GM21786 (cell line): ENCODE measurements at regions not wholly inside any gene's neighbourhood (a gene's known extent, or its start where the extent isn't known, plus 50 kb on each side); places are given as distances from the start of the nearest gene placed in this dataset.

Experiments
- ATAC-seq: cut with Tn5 transposase; IDR thresholded peaks from one replicate; pipeline ENCODE4 v1.9.1; 2021; ENCODE audit not compliant: unreplicated experiment

DNA sequence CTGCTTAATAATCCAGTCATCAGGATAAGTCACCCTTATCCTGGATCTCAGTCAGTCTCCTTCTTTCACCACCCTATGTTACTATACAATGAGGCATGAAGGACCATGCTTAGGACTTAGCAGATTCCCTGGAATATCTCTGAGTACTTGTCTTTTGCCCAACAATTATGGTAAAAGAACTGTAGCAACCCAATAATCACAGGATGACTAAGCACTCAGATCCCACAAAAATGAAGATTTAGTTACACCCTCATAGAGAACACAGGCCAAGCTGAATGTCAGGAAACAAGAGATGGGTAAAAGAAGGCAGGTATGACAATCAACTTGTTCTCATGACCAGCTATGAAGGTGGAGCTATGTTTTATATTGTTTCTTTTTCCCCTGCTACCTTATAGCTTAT is 91.4 kb downstream of the EDN1 start:
- ATAC-seq: no peak

DNA sequence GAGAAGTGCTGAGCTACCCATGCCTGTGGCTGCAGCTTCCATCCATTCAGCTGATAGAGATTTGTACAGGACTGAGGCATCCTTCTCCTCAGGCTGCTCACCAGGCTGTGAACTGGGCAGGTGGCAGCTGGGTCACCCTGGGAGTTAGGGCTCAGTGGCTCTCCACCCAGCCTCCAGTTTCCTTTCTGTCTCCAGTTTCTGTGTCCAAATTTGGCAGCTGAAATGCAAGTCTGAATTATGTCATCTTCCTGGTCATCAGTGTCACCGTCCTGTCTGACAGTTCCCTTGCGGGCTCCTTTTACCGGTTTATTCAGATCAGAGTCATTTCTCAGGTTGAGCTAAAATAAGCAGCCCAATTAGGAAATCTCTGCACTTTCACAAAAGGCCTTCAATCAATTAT is 93.3 kb downstream of the EDN1 start:
- peak; percentile 90 for ATAC-seq

DNA sequence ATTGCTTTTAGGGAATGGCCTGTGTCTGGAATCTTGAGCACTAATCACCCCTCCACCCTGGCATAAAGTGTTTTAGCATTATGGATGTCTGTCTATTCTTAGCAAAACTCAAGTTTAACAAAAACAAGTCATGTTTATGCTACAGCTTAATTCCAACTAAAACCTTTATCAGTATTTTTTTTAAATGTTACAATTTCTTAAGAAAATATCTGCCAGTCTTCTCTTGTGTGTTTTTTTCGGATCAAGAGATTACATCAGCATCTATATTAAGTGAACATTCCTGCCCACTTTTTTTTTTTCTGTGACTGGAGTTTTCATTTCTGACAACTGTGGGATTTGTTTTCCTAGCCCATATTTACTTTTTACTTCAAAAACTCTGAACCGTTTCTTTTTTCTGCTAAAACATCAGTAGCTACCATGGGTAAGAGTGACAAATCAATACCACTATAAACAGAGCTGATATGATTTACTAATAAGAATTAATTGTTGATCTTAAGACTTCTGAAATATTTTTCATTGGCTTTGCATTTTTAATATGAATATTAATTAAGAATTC is 94.3 kb downstream of the EDN1 start:
- ATAC-seq: no peak

DNA sequence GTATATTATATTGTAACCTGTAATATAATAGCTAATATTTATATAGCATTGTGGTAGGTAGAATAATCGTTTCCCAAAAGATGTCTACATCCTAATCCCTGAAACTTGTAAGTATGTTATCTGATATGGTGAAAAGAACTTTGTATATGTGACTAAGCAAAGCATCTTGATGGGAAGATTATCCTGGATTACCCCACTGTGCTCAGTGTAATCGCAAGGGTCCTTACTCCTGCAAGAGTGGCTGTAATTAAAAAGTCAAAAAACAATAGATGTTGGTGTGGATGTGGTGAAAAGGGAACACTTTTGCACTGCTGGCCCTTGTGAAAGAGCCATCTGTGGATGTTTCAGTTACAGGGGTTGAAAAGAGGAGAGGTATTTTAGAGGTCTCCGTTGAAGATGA is 95.2 kb downstream of the EDN1 start:
- ATAC-seq: no peak

DNA sequence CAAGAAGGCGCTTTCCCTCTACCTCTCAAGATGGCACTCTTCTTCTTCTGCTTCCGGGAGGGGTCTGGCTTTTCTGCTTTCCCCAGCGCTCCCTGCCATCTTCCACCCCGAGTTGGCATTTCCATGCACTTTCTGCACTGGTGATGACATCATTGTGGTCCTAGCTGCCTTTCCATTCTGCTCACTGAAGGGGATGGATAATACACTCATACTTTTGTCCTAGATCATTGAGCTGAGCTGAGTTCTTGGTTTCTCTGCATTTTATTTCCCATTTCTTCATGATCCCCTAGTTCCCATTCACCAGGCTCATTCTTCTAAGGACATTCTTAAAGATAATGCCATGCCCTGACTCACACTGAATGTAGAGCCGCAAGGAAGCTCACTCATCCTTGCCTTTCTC is 96.7 kb downstream of the EDN1 start:
- ATAC-seq: no peak

DNA sequence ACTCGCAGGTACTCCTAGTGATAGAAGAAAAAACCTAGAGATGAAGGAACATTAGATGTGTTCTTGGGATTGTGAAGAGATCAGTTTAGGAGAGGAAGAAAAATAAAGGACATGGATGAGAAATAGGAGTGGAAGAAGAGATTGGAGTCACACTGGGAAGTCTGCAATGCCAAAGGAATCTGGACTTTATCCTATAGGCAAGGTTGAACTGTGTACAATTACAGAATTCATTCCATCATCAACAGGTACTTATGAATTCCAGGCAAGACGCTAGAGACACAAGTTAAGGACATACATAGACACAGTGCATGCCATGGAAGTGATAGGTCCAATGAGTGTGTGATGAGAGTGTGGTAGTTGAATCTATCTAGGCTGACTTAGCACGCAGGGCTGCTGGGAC is 101.3 kb downstream of the EDN1 start:
- no peak for ATAC-seq

DNA sequence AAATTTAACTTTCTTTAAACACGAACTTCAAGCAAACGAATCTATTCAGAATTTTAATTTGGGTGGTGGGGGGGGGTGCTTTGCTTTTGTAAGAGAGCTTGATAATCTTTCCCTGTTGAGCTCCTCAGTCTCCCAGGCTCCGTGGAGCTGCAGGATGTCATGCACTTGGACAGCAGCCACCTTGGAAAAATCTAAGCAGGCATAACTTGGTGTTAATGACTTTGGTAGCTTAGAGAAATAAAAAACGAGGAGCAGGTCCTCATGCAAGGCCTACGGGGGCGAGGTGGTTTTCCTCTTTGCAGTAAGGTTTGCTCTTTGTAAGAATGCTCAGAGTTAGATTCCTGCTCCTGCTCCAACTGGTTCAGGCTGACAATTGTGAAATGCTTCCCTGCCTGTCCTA is 102.3 kb downstream of the EDN1 start:
- no peak for ATAC-seq

DNA sequence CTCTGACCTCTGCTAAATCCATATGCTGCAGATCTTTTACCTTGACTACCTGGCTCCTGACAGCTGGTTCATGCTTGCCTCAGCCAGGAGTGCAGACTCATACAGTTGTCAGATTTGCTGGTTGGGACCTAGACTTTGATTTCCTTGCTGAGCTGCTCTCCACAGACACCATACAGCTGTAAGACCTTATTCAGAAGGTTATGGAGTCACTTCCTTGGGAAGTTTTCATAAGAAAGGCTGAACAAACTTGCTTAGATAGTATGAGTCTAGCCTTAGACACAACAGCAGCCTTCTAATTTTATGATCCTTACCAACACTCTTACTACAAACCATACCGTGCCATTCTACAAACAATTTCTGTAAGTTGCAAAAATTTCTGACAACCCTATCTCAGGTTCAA is 102.9 kb downstream of the EDN1 start:
- no peak for ATAC-seq

DNA sequence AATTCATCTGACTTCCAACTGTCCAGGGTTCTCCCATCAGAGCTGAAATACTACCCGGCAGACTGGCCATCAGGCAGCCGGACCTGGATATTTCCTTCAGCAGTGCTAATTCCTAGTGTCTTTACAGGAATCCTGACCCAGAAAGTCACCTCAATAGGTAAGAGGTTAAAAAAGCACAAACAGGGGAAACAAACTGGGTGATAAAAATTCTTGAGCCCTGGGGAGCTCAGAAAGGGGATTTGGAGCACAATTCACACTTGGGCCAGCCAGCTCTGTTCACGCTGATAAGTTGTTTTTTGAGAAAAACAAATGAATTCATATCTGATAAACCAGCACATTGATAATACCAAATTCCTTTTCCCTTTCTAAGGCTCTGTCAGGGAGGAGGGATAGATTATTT is 104.0 kb downstream of the EDN1 start:
- no peak for ATAC-seq

DNA sequence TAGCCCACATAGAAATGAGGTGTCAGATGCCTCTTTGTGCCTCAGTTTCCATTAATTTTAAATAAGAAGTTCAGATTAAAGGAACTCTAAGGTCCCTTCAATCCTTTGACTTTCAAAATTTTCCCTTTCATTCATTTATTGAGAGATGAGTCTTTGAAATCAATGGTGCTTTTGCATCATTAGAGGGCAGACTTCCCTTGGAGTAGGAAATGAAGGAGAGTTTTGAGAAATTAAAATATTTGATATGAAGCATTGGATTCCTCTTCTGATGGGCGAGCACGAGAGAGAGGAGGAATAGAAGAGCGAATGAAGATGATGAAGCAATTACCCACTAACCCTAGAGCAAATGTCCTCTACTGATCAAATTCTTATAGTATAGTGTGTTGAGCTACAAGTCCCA is 105.7 kb downstream of the EDN1 start:
- ATAC-seq: no peak

DNA sequence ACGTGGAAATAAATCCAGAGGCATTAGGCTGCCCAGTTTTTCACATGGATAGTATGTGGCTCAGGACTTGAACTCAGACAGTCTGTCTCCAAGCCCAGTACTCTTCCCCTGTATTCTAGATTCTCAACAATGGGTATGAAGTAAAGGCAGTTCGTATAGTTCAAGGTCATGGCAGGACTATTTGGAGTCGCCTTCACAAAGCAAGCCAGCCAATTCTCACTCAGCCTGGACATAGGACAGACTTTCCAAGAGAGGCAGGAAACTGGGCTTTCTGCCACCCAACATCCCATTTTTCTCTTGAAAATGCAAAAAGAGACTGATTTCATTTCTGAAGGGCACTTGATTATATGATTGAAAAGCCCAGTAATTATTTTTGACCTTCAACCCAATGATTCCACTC is 111.0 kb downstream of the EDN1 start:
- no peak for ATAC-seq

DNA sequence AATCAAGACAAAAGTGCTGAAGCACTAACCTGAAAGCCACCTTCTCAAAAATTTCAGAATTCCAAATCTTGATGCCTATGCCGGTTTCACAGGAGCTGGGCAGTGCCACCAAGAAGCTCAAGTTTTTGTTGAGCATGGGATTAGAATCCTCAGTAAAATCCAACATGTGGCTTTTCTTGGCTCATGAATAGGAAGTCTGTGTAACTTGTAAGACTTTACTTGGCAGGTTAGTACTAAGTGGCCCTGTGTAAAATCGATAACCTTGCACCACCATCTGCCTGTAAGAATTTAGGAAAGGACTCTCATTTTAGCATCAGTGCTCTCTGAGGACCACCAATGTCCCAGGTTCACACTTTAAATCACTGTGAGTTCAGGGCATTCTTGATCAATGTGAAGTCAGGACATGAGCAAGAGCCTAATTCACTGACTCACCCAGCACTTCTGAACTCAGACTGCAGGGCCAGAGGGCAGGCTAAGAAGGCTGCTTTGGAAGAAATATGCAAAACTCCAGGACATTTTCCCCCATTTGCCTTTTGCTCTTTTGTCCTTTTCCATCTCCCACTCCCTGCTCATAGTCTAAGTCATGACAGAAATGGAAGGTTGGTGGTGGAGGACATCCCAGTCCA is 113.2 kb downstream of the EDN1 start:
- no peak for ATAC-seq

DNA sequence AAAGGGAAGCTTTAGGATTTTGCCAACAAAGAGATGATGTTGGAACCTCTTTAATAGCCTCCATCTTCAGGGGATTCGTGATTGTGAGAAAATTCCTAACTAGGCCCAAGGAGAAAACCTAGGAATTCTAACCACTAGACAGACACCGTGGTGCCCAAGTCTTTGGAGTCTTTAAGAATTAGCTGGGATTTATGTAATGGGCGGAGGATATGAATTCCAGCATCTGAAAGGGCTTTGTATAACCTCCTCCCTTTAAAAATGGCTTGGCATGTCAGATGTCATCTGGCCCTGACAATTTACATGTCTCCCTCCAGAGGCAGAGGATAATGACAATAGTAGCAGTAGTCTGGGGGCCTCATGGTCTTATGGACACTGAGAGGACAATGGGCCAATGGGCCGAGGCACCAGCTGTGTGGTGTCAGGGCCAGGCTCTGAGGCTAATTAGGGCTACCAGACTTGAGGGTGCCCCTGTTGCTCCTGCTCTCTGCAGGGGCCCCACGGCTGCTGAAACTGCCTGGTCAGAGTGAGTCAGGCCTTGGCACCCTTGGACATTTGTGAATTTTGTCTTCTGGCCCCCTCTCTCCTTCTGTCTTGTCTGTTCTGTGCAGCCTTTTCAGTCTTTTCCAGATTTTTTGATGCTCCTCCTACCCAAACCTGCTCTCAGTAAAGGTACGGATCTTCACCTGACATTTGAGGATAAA is 113.9 kb downstream of the EDN1 start:
- ATAC-seq: no peak

DNA sequence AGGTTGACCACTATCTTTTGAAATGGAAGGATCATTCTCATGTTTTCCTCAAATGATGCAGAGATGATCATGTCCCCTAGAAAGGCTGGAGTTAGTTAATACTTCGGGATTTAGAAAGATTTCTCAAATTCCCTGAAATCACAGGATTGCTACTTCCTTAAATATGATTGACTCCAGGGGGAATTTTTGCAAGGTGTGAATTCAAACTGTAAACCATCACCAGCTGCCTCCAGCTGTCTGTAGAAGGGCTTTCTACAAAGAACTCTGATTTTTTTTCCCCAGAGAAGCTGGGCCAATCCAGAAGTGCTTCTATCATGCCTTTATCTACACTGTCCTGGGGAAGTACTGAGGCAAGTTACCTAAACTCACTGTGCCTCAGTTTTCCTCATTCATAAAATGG is 114.5 kb downstream of the EDN1 start:
- ATAC-seq: no peak

DNA sequence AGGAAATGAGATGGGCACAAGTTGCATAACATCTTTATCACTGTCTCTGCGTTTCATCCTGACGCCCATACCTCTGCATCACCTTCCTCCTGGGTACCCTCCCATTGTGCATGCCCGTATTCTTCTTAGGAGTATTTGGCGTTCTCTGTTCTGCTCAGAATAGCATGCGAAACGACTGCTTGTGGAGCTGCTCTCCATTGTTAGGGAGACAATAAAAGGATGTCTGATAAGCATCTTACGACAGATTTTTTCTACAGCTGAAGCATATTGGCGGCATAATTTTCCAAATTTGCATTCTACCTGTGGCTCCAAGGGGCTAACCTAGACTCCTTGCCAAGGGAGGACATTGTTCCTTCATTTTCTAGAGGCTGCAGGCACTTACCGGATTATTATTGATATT is 118.6 kb downstream of the EDN1 start:
- ATAC-seq: no peak

DNA sequence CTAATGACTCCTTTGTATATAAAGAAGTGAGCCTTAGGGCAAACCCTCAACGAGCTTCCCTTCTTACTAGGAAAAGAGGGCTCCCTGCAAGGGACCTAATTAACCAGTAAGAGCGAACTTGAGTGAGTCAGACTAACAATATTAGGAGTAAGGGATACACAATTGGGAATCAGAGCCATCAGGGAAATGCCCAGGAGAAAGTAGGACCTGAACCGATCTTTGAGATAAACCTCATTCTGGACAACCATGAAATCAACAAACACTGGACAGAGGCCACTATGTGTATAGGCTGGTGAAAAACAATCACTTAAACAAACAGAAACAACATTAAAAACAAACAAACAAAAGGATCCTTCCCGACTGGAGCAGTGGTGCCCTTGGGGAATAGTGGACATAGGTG is 120.8 kb downstream of the EDN1 start:
- no peak for ATAC-seq

DNA sequence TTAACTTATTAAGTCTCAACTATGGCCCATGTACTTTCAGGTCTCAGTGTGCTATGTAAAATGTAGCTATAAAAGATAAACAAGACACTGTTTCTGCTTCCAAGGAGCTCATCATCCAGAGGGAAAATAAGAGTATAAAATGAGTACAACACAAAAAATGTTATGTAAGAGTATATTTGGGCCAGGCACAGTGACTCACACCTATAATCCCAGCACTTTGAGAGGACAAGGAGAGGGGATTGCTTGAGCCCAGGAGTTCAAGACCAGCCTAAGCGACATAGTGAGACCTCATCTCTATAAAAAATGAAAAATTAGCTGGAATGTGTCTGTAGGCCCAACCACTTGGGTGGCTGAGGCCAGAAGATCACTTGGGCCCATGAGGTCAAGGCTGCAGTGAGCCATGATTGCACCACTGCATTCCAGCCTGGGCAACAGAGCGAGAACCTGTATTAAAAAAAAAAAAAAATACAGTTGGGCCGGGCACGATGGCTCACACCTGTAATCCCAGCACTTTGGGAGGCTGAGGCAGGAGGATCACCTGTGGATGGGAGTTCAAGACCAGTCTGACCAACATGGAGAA is 124.0 kb downstream of the EDN1 start:
- no peak for ATAC-seq

DNA sequence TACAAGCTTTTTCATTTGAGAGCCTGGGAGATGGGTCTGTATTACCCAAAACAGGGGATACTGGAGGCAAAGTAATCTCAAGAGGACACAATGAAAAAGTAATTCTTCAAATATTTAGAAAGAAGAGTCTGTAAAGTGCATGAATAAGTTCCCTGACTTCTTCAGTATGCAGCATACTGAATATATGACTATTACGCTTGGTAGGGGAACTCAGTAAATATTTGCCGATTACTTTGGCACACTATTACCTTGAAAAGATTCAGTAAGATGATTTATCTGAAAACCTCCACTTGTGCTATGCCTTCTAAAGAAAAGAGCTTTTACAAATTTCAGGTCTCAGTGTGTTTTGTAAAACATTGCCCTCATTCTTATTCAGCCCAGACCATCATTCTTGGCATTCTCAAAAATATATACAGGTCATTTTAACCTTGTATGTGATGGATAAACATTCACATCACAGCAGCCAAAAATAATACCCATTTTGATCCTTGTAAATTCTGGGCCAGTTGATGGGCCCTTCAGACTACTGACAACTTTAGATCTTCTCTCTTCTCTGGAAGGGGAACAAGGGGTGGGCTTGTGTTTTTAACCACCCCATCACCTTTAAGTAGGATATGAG is 125.9 kb downstream of the EDN1 start:
- ATAC-seq: no peak

DNA sequence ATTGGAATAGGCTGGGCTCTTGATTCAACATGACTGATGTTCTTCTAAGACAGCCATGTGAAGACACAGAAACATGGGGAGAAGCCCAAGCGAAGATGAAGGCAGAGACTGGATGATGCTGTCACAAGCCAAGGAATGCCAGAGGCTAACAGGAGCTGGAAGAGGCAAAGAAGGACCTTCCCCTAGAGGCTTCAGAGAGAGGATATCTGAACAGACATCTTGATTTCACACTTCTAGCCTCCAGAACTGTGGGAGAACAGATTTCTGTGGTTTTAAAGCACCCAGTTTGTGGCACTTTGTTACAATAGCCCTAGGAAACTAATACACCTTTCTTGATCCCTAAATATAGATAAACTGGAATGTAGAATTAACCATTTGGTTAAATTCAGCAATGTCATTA is 127.0 kb downstream of the EDN1 start:
- no peak for ATAC-seq

DNA sequence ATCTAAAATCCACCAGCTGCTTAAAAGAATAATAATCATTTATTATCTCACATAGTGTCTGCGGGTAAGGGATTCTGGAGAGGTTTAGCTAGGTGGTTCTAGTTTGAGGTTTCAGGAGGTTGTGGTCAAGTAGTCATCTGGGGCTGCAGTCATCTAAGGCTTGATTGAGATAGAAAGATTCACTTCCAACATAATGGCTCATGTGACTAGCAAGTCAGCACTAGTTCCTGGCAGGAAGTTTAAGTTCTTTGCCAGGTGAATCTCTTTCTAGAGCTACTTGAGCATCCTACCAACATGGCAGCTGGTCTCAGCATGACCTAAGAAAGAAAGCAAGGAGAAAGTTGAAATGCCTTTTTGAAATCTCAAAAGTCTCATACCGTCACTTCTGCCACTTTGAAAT is 128.8 kb downstream of the EDN1 start:
- ATAC-seq: no peak

DNA sequence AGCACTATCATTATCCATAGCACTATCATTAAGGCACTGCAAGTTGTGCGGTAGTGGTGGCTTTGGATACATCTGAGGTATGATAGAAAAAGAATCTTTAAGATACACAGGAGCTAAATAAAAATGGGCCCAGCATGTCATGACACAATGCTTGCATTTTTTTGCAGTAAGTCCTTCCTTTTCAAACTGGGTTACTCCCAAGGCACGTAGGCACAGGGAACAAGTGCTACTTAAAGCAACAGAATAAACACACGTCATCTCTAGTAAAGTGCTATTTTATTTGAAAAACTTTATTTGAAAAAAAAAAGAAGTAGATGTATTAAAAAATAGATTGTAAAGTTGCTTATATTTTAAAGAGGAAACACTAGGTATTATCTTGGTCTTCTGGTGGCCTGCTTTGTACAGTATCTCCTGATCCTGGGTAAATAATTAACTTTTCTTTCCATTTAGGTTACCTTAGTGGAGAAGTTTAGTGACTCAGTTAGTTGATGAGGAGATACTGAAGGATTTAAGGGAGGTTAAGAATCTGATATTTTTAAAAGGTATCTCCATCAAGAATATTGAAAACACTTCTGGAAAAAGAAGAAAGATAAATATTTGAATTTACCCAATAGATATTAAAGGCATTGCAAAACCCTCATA is 129.6 kb downstream of the EDN1 start:
- ATAC-seq: no peak

DNA sequence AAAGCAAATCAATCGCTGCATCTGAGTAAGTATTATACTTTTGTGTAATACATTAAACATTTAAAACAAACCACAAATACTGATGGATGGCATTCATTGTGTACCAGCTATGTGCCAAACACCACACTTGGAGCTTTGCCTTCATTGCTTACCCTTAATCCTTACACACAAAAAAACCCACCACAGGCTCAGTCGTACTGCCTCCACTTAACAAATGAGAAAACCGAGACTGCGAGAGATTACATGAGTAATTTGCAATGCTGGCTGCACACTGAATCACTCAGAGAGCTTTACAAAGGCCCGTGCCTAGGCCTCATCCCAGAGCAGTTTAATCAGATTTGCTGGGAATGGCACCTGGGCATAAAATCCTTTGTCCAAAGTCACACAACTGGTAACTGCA is 130.5 kb downstream of the EDN1 start:
- ATAC-seq: no peak
